Activated B cell treated with CpG ODN at 0.5 μM for 24 hours (primary cell): ENCODE measurements at regions not wholly inside any gene's neighbourhood (a gene's known extent, or its start where the extent isn't known, plus 50 kb on each side); places are given as distances from the start of the nearest gene placed in this dataset.

Source experiments
- ATAC-seq: fragments of 200-7000 bp; cut with Tn5 transposase; one replicate; pipeline ENCODE4 v1.10.0; 2021; ENCODE audit warnings: low read depth, mild to moderate bottlenecking, moderate library complexity
- CTCF ChIA-PET: fragments of 350-600 bp; sonication (Branson Sonifier 250); formaldehyde crosslinking; loops from one replicate; lab custom pipeline; 2021; ENCODE audit warnings: antibody characterized with exemption; lab: Charles Lee
- POLR2A ChIA-PET: fragments of 350-600 bp; sonication (Branson Sonifier 250); formaldehyde crosslinking; loops from one replicate; lab custom pipeline; 2021; ENCODE audit warnings: antibody characterized with exemption; lab: Charles Lee
- DNase-seq: peaks from one replicate; pipeline ENCODE4 v3.0.0; 2022
- H3K27ac Mint-ChIP-seq: one replicate; pipeline ENCODE4 v1.8.0; 2020; ENCODE audit warnings: mixed read lengths
- H3K27me3 Mint-ChIP-seq: one replicate; pipeline ENCODE4 v1.8.0; 2021; ENCODE audit warnings: mixed read lengths
- H3K36me3 Mint-ChIP-seq: one replicate; pipeline ENCODE4 v1.8.0; 2021; ENCODE audit warnings: low read depth, mixed read lengths
- H3K4me1 Mint-ChIP-seq: one replicate; pipeline ENCODE4 v1.8.0; 2021; ENCODE audit warnings: mixed read lengths
- H3K4me3 Mint-ChIP-seq: one replicate; pipeline ENCODE4 v1.8.0; 2020; ENCODE audit warnings: mild to moderate bottlenecking, mixed read lengths
- H3K9me3 Mint-ChIP-seq: one replicate; pipeline ENCODE4 v1.8.0; 2020; ENCODE audit warnings: mixed read lengths
- CTCF ChIP-seq: fragments of 200-600 bp; IDR thresholded peaks from one replicate; pipeline ENCODE4 v1.8.0; 2022; ENCODE audit warnings: antibody characterized with exemption, mild to moderate bottlenecking
- intact Hi-C: fragments of 100-400 bp; cut with micrococcal nuclease; formaldehyde crosslinking; loops from one replicate; pipeline ENCODE4 v1.15.1; 2024

GRCh38 chr19:33890569-33890968 is 93.9 kb downstream of the KCTD15 start:
- ATAC-seq (no peak), DNase-seq (no peak)
- no peak overlapping the region for H3K4me3 Mint-ChIP-seq
- H3K27me3 Mint-ChIP-seq = peaks cover 10% of the 10 kb centered on the region
- H3K4me1 Mint-ChIP-seq = no peaks in the 10 kb centered on the region
- no peaks in the 10 kb centered on the region for H3K9me3 Mint-ChIP-seq
- intact Hi-C loops = no loop called here
- TF ChIP-seq CTCF = no peak
- ChIA-PET POLR2A (no interaction called here), CTCF (no interaction called here)
- no peaks in the 10 kb centered on the region for H3K36me3 Mint-ChIP-seq
- no peak overlapping the region for H3K27ac Mint-ChIP-seq

- intact Hi-C loops = no loop called here
- no peaks in the 10 kb centered on the region for H3K36me3 Mint-ChIP-seq
These were observed 95.1 kb downstream of the KCTD15 start for GRCh38 chr19:33891773-33892172.

GRCh38 chr19:33894787-33895186 is 98.1 kb downstream of the KCTD15 start:
- no peak overlapping the region for H3K27ac Mint-ChIP-seq
- H3K4me1 Mint-ChIP-seq = no peaks in the 10 kb centered on the region
- ChIA-PET POLR2A (no interaction called here), CTCF (no interaction called here)
- no peak for ATAC-seq
- DNase-seq = no peak
- TF ChIP-seq CTCF = no peak
- peaks cover 10% of the 10 kb centered on the region for H3K9me3 Mint-ChIP-seq
- H3K4me3 Mint-ChIP-seq = no peak overlapping the region
- intact Hi-C loops = no loop called here
- H3K27me3 Mint-ChIP-seq = peaks cover 4% of the 10 kb centered on the region
- H3K36me3 Mint-ChIP-seq = no peaks in the 10 kb centered on the region

More at GRCh38 chr19:33891773-33892172, 95.1 kb downstream of the KCTD15 start:
- ChIA-PET CTCF (no interaction called here), POLR2A (no interaction called here)
- no peak overlapping the region for H3K27ac Mint-ChIP-seq
- ATAC-seq (no peak), DNase-seq (no peak)
- H3K9me3 Mint-ChIP-seq = no peaks in the 10 kb centered on the region
- TF ChIP-seq CTCF = no peak
- H3K27me3 Mint-ChIP-seq = peaks cover 10% of the 10 kb centered on the region
- H3K4me3 Mint-ChIP-seq = no peak overlapping the region
- H3K4me1 Mint-ChIP-seq = no peaks in the 10 kb centered on the region

- peaks cover 14% of the 10 kb centered on the region for H3K9me3 Mint-ChIP-seq
- CTCF ChIA-PET = no interaction called here
- TF ChIP-seq CTCF = no peak
- no peaks in the 10 kb centered on the region for H3K36me3 Mint-ChIP-seq
- POLR2A ChIA-PET = no interaction called here
- DNase-seq = no peak
- ATAC-seq = no peak
- no peak overlapping the region for H3K4me3 Mint-ChIP-seq
- peaks cover 8% of the 10 kb centered on the region for H3K27me3 Mint-ChIP-seq
- no peak overlapping the region for H3K27ac Mint-ChIP-seq
- intact Hi-C loops = no loop called here
- H3K4me1 Mint-ChIP-seq = no peaks in the 10 kb centered on the region
These were observed 98.7 kb downstream of the KCTD15 start for GRCh38 chr19:33895366-33895765.

GRCh38 chr19:33898062-33898677 is 101.5 kb downstream of the KCTD15 start:
- intact Hi-C loops = no loop called here
- TF ChIP-seq CTCF = no peak
- H3K27ac Mint-ChIP-seq = no peak overlapping the region
- no peak overlapping the region for H3K4me3 Mint-ChIP-seq
- ATAC-seq (no peak), DNase-seq (no peak)
- ChIA-PET POLR2A (no interaction called here), CTCF (no interaction called here)
- no peaks in the 10 kb centered on the region for H3K4me1 Mint-ChIP-seq
- H3K9me3 Mint-ChIP-seq = peaks cover 14% of the 10 kb centered on the region
- H3K36me3 Mint-ChIP-seq = no peaks in the 10 kb centered on the region
- H3K27me3 Mint-ChIP-seq = peaks cover 19% of the 10 kb centered on the region
